A673 (cell line): ENCODE measurements at regions not wholly inside any gene's neighbourhood (a gene's known extent, or its start where the extent isn't known, plus 50 kb on each side); places are given as distances from the start of the nearest gene placed in this dataset.

ENCODE experiments used
- EZH2 ChIP-seq: fragments of 200-600 bp; sonication (generic); IDR thresholded peaks from 2 replicates; pipeline ENCODE4 v1.6.1; 2017; ENCODE audit warnings: borderline replicate concordance, low read depth, mild to moderate bottlenecking, mixed read lengths, antibody characterized with exemption, low read length; ENCODE audit not compliant: poor library complexity, severe bottlenecking
- TF ChIP-seq, protein P1 (sequence below): fragments of 300-800, 200-600 bp; sonication (generic); conservative IDR thresholded peaks from 2 replicates; pipeline ENCODE4 v1.5.1; 2017; ENCODE audit warnings: low read depth, mild to moderate bottlenecking, antibody characterized with exemption, low read length, moderate library complexity, mixed read lengths

DNA sequence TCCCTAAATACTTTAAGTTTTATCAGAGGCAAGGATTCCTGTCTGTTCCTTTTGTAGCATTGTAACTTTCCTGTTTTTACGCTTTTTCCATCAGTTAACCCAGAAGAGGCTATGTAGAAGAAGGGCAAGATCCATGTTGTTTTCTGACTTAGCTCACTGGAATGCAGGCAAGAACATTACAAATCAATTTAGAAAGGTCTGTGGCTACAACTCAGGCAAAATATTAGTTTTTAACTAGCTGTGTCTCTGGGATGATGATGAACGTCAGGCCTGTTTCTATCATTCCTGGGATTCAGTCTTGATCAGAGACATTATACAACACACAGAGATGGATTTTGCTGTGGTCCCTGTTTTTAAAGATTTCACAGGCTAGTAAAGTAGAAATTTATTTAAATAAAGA lies 813.0 kb upstream of the POU3F4 start:
- TF ChIP-seq, protein P1, sequence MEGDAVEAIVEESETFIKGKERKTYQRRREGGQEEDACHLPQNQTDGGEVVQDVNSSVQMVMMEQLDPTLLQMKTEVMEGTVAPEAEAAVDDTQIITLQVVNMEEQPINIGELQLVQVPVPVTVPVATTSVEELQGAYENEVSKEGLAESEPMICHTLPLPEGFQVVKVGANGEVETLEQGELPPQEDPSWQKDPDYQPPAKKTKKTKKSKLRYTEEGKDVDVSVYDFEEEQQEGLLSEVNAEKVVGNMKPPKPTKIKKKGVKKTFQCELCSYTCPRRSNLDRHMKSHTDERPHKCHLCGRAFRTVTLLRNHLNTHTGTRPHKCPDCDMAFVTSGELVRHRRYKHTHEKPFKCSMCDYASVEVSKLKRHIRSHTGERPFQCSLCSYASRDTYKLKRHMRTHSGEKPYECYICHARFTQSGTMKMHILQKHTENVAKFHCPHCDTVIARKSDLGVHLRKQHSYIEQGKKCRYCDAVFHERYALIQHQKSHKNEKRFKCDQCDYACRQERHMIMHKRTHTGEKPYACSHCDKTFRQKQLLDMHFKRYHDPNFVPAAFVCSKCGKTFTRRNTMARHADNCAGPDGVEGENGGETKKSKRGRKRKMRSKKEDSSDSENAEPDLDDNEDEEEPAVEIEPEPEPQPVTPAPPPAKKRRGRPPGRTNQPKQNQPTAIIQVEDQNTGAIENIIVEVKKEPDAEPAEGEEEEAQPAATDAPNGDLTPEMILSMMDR: no peak
- no peak for TF ChIP-seq EZH2
